ENCODE measurements at regions not wholly inside any gene's neighbourhood (a gene's known extent, or its start where the extent isn't known, plus 50 kb on each side); places are given as distances from the start of the nearest gene placed in this dataset.
"Not testable (repeated sequence)": the region's sequence is repeated elsewhere in the genome, so short reads cannot be mapped to it uniquely, and the experiment has no call there.

GRCh38 chr14:22349281-22349680, 239.7 kb downstream of the DAD1 start:
- not testable (repeated sequence) for H3K9ac ChIP-seq (ENCODE audit: low read depth in 1 of 2, low read length in 2 of 2); H3K36me3 ChIP-seq (ENCODE audit: control insufficient read depth in 1 of 2, insufficient read depth in 2 of 2, low read length in 2 of 2); H3K9me3 ChIP-seq (ENCODE audit: control insufficient read depth in 1 of 2, low read length in 2 of 2); H3K4me3 ChIP-seq (ENCODE audit: low read depth in 1 of 2, low read length in 2 of 2); H3K27me3 ChIP-seq (ENCODE audit: control insufficient read depth in 1 of 2, insufficient read depth in 2 of 2, low read length in 2 of 2); H3K4me1 ChIP-seq (ENCODE audit: control insufficient read depth in 1 of 2, insufficient read depth in 2 of 2, low read length in 2 of 2); H3K27ac ChIP-seq (ENCODE audit: low read depth, low read length)

GRCh38 chr14:22344673-22345072, 244.4 kb downstream of the DAD1 start:
- no peak overlapping the region for H3K27ac ChIP-seq (ENCODE audit: low read depth, low read length)

GRCh38 chr14:22344209-22344608, 244.8 kb downstream of the DAD1 start:
- H3K27ac ChIP-seq (ENCODE audit: low read depth, low read length); H3K36me3 ChIP-seq (ENCODE audit: control insufficient read depth in 1 of 2, insufficient read depth in 2 of 2, low read length in 2 of 2): not testable (repeated sequence)

More at GRCh38 chr14:22344673-22345072, 244.4 kb downstream of the DAD1 start:
- H3K4me1 ChIP-seq (ENCODE audit: control insufficient read depth in 1 of 2, insufficient read depth in 2 of 2, low read length in 2 of 2) = no peaks in the 10 kb centered on the region
- no peaks in the 10 kb centered on the region for H3K36me3 ChIP-seq (ENCODE audit: control insufficient read depth in 1 of 2, insufficient read depth in 2 of 2, low read length in 2 of 2)
- H3K9ac ChIP-seq (ENCODE audit: low read depth in 1 of 2, low read length in 2 of 2) = no peak overlapping the region
- peaks cover 8 to 15% of the 10 kb centered on the region in 2 donors for H3K9me3 ChIP-seq (ENCODE audit: control insufficient read depth in 1 of 2, low read length in 2 of 2)
- no peaks in the 10 kb centered on the region for H3K27me3 ChIP-seq (ENCODE audit: control insufficient read depth in 1 of 2, insufficient read depth in 2 of 2, low read length in 2 of 2)
- H3K4me3 ChIP-seq (ENCODE audit: low read depth in 1 of 2, low read length in 2 of 2) = no peak overlapping the region

DNA sequence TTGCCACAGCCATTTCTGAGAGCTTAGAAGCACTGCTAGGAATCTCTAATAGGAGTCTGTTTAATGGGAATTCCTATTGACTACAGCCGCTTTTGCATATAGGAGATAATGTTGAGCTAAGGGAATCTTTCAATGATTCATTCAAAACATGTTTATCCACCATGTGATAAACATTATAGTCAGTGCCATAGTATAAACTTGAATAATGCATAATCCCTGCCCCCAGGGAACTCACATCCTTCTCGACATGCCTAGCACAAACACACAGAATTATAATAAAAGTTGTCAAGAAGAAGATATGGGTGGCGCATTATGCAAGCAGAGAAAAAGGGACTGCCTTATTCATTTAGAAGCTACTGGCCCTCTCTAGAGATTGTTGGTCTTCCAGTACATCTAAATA, 248.0 kb downstream of the DAD1 start:
- no peak overlapping the region for H3K27ac ChIP-seq (ENCODE audit: low read depth, low read length)
- no peak overlapping the region for H3K4me3 ChIP-seq (ENCODE audit: low read depth in 1 of 2, low read length in 2 of 2)
- H3K9me3 ChIP-seq (ENCODE audit: control insufficient read depth in 1 of 2, low read length in 2 of 2) = peaks cover 8 to 15% of the 10 kb centered on the region in 2 donors
- no peaks in the 10 kb centered on the region for H3K27me3 ChIP-seq (ENCODE audit: control insufficient read depth in 1 of 2, insufficient read depth in 2 of 2, low read length in 2 of 2)
- peaks cover 8 to 10% of the 10 kb centered on the region in 2 donors for H3K4me1 ChIP-seq (ENCODE audit: control insufficient read depth in 1 of 2, insufficient read depth in 2 of 2, low read length in 2 of 2)
- no peaks in the 10 kb centered on the region for H3K36me3 ChIP-seq (ENCODE audit: control insufficient read depth in 1 of 2, insufficient read depth in 2 of 2, low read length in 2 of 2)
- no peak overlapping the region for H3K9ac ChIP-seq (ENCODE audit: low read depth in 1 of 2, low read length in 2 of 2)

More at GRCh38 chr14:22344209-22344608, 244.8 kb downstream of the DAD1 start:
- H3K4me3 ChIP-seq (ENCODE audit: low read depth in 1 of 2, low read length in 2 of 2); H3K27me3 ChIP-seq (ENCODE audit: control insufficient read depth in 1 of 2, insufficient read depth in 2 of 2, low read length in 2 of 2); H3K4me1 ChIP-seq (ENCODE audit: control insufficient read depth in 1 of 2, insufficient read depth in 2 of 2, low read length in 2 of 2); H3K9ac ChIP-seq (ENCODE audit: low read depth in 1 of 2, low read length in 2 of 2): not testable (repeated sequence)
- H3K9me3 ChIP-seq (ENCODE audit: control insufficient read depth in 1 of 2, low read length in 2 of 2) = peaks cover 8 to 15% of the 10 kb centered on the region in 2 donors

DNA sequence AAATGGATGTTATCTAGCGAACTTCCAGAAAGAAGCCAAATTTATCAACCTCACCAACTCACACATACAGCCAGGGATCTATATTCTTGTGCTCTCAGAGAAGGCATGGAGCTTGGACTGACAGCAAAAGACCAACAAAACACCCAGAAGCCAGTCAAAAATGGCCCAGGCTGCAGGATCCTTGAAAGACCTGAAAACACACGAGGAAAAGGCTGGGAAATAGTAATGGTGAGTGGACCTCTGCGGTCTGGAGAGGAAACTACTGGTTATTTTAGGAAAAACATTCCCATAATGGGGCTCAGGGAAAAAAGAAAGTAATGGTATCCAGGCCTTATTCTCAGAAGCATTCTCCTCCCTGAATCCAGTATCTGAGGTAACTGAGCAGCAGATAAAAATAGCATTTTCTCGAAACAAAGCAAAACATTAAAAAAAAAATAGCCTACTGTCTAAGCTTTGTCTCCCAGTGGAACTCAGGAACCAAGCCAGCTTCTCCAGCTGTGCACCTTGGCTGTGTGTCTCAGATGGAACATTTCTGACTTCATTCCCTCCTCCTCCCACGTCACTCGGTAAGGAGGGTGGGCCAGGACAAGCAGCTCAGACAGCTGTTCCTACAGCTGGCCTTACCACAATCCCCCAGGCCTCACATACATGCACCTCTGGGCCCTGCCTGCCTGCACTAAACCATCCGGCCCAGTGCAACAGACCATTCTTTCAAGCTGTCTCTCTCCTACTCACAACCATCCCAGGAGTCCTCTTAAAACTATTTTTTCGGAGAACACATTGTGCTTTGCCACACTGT, 249.9 kb downstream of the DAD1 start:
- Histone ChIP-seq H3K36me3 (ENCODE audit: control insufficient read depth in 1 of 2, insufficient read depth in 2 of 2, low read length in 2 of 2) (no peaks in the 10 kb centered on the region), H3K27ac (ENCODE audit: low read depth, low read length) (peak overlapping the region; percentile 27), H3K9me3 (ENCODE audit: control insufficient read depth in 1 of 2, low read length in 2 of 2) (peaks cover 2 to 7% of the 10 kb centered on the region in 2 donors), H3K9ac (ENCODE audit: low read depth in 1 of 2, low read length in 2 of 2) (no peak overlapping the region), H3K4me3 (ENCODE audit: low read depth in 1 of 2, low read length in 2 of 2) (no peak overlapping the region), H3K4me1 (ENCODE audit: control insufficient read depth in 1 of 2, insufficient read depth in 2 of 2, low read length in 2 of 2) (peaks cover 8 to 16% of the 10 kb centered on the region in 2 donors), H3K27me3 (ENCODE audit: control insufficient read depth in 1 of 2, insufficient read depth in 2 of 2, low read length in 2 of 2) (no peaks in the 10 kb centered on the region)

DNA sequence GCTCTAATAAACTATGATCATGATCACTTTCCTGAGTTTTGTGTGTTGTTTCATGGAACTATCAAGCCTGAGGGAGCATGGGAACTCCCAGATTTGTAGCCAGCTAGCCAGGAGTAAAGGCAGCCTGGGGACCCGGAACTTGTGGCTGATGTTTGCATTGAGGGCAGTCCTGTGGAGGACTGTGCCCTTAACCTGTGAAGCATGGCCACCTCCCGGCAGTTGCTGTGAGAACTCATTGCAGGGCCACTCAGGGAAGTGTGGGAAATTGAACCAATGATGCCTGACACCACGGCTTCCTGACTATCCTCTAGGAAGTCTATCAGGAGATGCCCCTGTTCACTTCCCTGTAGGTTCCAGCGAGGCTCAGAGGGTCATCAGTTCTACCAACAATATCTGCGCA, 250.6 kb downstream of the DAD1 start:
- Histone ChIP-seq H3K9ac (ENCODE audit: low read depth in 1 of 2, low read length in 2 of 2) (no peak overlapping the region), H3K27me3 (ENCODE audit: control insufficient read depth in 1 of 2, insufficient read depth in 2 of 2, low read length in 2 of 2) (no peaks in the 10 kb centered on the region), H3K9me3 (ENCODE audit: control insufficient read depth in 1 of 2, low read length in 2 of 2) (no peaks in the 10 kb centered on the region), H3K27ac (ENCODE audit: low read depth, low read length) (no peak overlapping the region), H3K4me1 (ENCODE audit: control insufficient read depth in 1 of 2, insufficient read depth in 2 of 2, low read length in 2 of 2) (peaks cover 14 to 19% of the 10 kb centered on the region in 2 donors), H3K4me3 (ENCODE audit: low read depth in 1 of 2, low read length in 2 of 2) (no peak overlapping the region), H3K36me3 (ENCODE audit: control insufficient read depth in 1 of 2, insufficient read depth in 2 of 2, low read length in 2 of 2) (no peaks in the 10 kb centered on the region)

GRCh38 chr14:22337938-22338337, 251.1 kb downstream of the DAD1 start:
- H3K9me3 ChIP-seq (ENCODE audit: control insufficient read depth in 1 of 2, low read length in 2 of 2) = no peaks in the 10 kb centered on the region
- no peak overlapping the region for H3K4me3 ChIP-seq (ENCODE audit: low read depth in 1 of 2, low read length in 2 of 2)
- H3K9ac ChIP-seq (ENCODE audit: low read depth in 1 of 2, low read length in 2 of 2) = no peak overlapping the region
- H3K27me3 ChIP-seq (ENCODE audit: control insufficient read depth in 1 of 2, insufficient read depth in 2 of 2, low read length in 2 of 2) = no peaks in the 10 kb centered on the region
- no peak overlapping the region for H3K27ac ChIP-seq (ENCODE audit: low read depth, low read length)
- peaks cover 14 to 20% of the 10 kb centered on the region in 2 donors for H3K4me1 ChIP-seq (ENCODE audit: control insufficient read depth in 1 of 2, insufficient read depth in 2 of 2, low read length in 2 of 2)
- H3K36me3 ChIP-seq (ENCODE audit: control insufficient read depth in 1 of 2, insufficient read depth in 2 of 2, low read length in 2 of 2) = no peaks in the 10 kb centered on the region

GRCh38 chr14:22337521-22337920, 251.5 kb downstream of the DAD1 start:
- peaks cover 14 to 20% of the 10 kb centered on the region in 2 donors for H3K4me1 ChIP-seq (ENCODE audit: control insufficient read depth in 1 of 2, insufficient read depth in 2 of 2, low read length in 2 of 2)
- H3K27ac ChIP-seq (ENCODE audit: low read depth, low read length) = no peak overlapping the region
- H3K36me3 ChIP-seq (ENCODE audit: control insufficient read depth in 1 of 2, insufficient read depth in 2 of 2, low read length in 2 of 2) = no peaks in the 10 kb centered on the region
- H3K9ac ChIP-seq (ENCODE audit: low read depth in 1 of 2, low read length in 2 of 2) = no peak overlapping the region
- H3K9me3 ChIP-seq (ENCODE audit: control insufficient read depth in 1 of 2, low read length in 2 of 2) = no peaks in the 10 kb centered on the region
- no peak overlapping the region for H3K4me3 ChIP-seq (ENCODE audit: low read depth in 1 of 2, low read length in 2 of 2)
- no peaks in the 10 kb centered on the region for H3K27me3 ChIP-seq (ENCODE audit: control insufficient read depth in 1 of 2, insufficient read depth in 2 of 2, low read length in 2 of 2)

DNA sequence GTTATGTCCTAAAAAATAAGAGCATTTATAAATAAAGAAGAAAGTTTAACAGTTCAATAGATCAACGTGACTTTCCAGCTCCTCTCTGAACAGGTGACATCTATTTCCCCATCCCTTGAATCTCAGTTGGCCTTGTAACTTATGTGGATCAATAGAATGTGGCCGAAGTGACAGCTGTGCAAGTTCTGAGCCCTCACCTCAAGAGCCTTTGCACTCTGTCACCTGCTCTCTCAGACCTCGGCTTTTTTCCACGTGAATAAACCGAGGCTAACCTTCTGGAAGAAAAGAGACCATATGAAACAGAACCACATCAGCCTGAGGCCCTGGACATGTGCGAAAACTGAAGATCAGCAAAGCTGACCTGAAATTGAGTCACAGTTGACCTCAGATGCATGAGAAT, 253.0 kb downstream of the DAD1 start:
- H3K4me1 ChIP-seq (ENCODE audit: control insufficient read depth in 1 of 2, insufficient read depth in 2 of 2, low read length in 2 of 2) = peaks cover 14 to 20% of the 10 kb centered on the region in 2 donors
- H3K4me3 ChIP-seq (ENCODE audit: low read depth in 1 of 2, low read length in 2 of 2) = no peak overlapping the region
- no peaks in the 10 kb centered on the region for H3K36me3 ChIP-seq (ENCODE audit: control insufficient read depth in 1 of 2, insufficient read depth in 2 of 2, low read length in 2 of 2)
- no peaks in the 10 kb centered on the region for H3K27me3 ChIP-seq (ENCODE audit: control insufficient read depth in 1 of 2, insufficient read depth in 2 of 2, low read length in 2 of 2)
- no peak overlapping the region for H3K27ac ChIP-seq (ENCODE audit: low read depth, low read length)
- no peak overlapping the region for H3K9ac ChIP-seq (ENCODE audit: low read depth in 1 of 2, low read length in 2 of 2)
- H3K9me3 ChIP-seq (ENCODE audit: control insufficient read depth in 1 of 2, low read length in 2 of 2) = no peaks in the 10 kb centered on the region

DNA sequence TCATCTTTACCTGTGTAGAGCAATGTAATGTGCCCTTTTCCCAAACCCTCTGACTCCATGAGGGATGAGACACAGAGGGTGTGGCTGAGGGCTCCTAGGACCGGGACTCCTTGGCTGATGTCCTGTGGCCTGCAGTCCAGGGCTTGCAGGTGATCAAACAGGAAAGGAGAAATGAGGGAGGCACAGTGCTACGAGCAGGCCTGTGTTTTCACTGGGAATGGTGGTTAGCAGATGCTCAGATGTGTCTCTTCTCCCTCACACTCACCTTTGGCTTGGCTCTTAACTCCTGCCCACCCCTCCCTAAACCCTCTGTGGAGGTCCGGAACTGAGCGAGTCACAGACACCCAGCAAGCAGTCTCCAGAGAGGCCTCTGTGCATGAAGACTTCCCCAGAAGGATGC, 254.4 kb downstream of the DAD1 start:
- H3K4me3 ChIP-seq (ENCODE audit: low read depth in 1 of 2, low read length in 2 of 2) = no peak overlapping the region
- no peaks in the 10 kb centered on the region for H3K27me3 ChIP-seq (ENCODE audit: control insufficient read depth in 1 of 2, insufficient read depth in 2 of 2, low read length in 2 of 2)
- peaks cover 3 to 5% of the 10 kb centered on the region in 2 donors for H3K9me3 ChIP-seq (ENCODE audit: control insufficient read depth in 1 of 2, low read length in 2 of 2)
- no peaks in the 10 kb centered on the region for H3K36me3 ChIP-seq (ENCODE audit: control insufficient read depth in 1 of 2, insufficient read depth in 2 of 2, low read length in 2 of 2)
- no peak overlapping the region for H3K27ac ChIP-seq (ENCODE audit: low read depth, low read length)
- H3K9ac ChIP-seq (ENCODE audit: low read depth in 1 of 2, low read length in 2 of 2) = no peak overlapping the region
- H3K4me1 ChIP-seq (ENCODE audit: control insufficient read depth in 1 of 2, insufficient read depth in 2 of 2, low read length in 2 of 2) = peaks cover 14 to 20% of the 10 kb centered on the region in 2 donors

Data from duodenal mucosa (tissue), 2 donors.